Tibial nerve (tissue), 4 donors: ENCODE measurements at regions not wholly inside any gene's neighbourhood (a gene's known extent, or its start where the extent isn't known, plus 50 kb on each side); places are given as distances from the start of the nearest gene placed in this dataset.
"Not testable (repeated sequence)": the region's sequence is repeated elsewhere in the genome, so short reads cannot be mapped to it uniquely, and the experiment has no call there.

Experiments
- DNase-seq, 2 donors: peaks; one replicate each; pipeline ENCODE4 v3.0.0-alpha.2; 2019; ENCODE audit warnings: low spot score in 2 of 2
- H3K27ac ChIP-seq, 4 donors: fragments of 200-600 bp; sonication (generic) in 3 of 4; one replicate each; pipeline ENCODE4 v1.5.1; 2017 to 2019; ENCODE audit warnings: mild to moderate bottlenecking in 1 of 4
- H3K27me3 ChIP-seq, 2 donors: fragments of 200-600 bp; sonication (generic) in 1 of 2; one replicate each; pipeline versions ENCODE4 v1.5.1 to v1.6.0; 2017 to 2019
- H3K36me3 ChIP-seq, 3 donors: fragments of 200-600 bp; sonication (generic); one replicate each; pipeline ENCODE4 v1.5.1; 2018 to 2019
- H3K4me1 ChIP-seq, 4 donors: fragments of 200-600 bp; sonication (generic) in 3 of 4; one replicate each; pipeline ENCODE4 v1.5.1; 2017 to 2019
- H3K4me3 ChIP-seq, 4 donors: fragments of 200-600 bp; sonication (generic) in 3 of 4; one replicate each; pipeline ENCODE4 v1.5.1; 2017 to 2019; ENCODE audit warnings: mild to moderate bottlenecking in 1 of 4, moderate library complexity in 1 of 4
- H3K9me3 ChIP-seq, 4 donors: fragments of 200-600 bp; sonication (generic) in 3 of 4; one replicate each; pipeline ENCODE4 v1.5.1; 2017 to 2019
- EP300 ChIP-seq, 2 donors: sonication (generic); formaldehyde crosslinking; IDR thresholded peaks; one replicate each; pipeline ENCODE4 v1.6.1; 2017; ENCODE audit warnings: antibody characterized with exemption in 2 of 2, mild to moderate bottlenecking in 1 of 2
- POLR2A ChIP-seq, 2 donors: fragments of 450-650 bp; IDR thresholded peaks; one replicate each; pipeline ENCODE4 v1.6.1; 2017; ENCODE audit warnings: antibody characterized with exemption in 2 of 2, mild to moderate bottlenecking in 2 of 2, moderate library complexity in 2 of 2
- WGBS, 2 donors: methylation state at CpG; one replicate each; pipeline ENCODE4 v1.1.5; 2018; 5-methylcytosine and 5-hydroxymethylcytosine counted together
- TF ChIP-seq, protein P1 (sequence below), 5 experiments: fragments of 200-600 bp in 3 of 5; fragments of 450-650 bp in 2 of 5; sonication (generic) in 3 of 5; IDR thresholded peaks; one replicate each; pipeline ENCODE4 v1.5.1; 2016 to 2019; ENCODE audit warnings: antibody characterized with exemption in 5 of 5, mild to moderate bottlenecking in 3 of 5, moderate library complexity in 2 of 5

DNA sequence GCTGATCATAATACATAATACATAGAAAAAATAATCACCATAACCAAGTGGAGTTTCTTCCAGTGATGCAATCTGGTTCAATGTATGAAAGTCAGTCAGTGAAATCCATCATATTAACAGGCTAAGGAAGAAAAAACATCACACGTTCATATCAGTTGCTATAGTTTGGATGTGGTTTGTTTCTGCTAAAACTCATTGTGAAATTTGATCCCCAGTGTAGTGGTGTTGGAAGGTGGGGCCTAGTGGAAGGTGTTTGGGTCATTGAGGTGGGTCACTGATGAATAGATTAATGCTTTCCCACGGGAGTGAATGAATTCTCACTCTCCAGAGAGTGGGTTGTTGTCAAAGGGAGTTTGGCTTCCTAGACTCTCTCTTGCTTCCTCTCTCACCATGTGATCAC lies 84.6 kb upstream of the PTGDR start:
- H3K36me3 ChIP-seq: no peaks in the 10 kb centered on the region
- no peaks in the 10 kb centered on the region for H3K4me1 ChIP-seq
- H3K27me3 ChIP-seq: no peaks in the 10 kb centered on the region
- H3K9me3 ChIP-seq: peaks cover 0 to 4% (median 0%) of the 10 kb centered on the region in 4 donors
- H3K27ac ChIP-seq: no peak overlapping the region
- no peak overlapping the region for H3K4me3 ChIP-seq
- 59 to 69% methylated on average over 2 of the region's 2 CpGs for WGBS, 2 donors
- DNase-seq: no peak
- TF ChIP-seq, protein P1, sequence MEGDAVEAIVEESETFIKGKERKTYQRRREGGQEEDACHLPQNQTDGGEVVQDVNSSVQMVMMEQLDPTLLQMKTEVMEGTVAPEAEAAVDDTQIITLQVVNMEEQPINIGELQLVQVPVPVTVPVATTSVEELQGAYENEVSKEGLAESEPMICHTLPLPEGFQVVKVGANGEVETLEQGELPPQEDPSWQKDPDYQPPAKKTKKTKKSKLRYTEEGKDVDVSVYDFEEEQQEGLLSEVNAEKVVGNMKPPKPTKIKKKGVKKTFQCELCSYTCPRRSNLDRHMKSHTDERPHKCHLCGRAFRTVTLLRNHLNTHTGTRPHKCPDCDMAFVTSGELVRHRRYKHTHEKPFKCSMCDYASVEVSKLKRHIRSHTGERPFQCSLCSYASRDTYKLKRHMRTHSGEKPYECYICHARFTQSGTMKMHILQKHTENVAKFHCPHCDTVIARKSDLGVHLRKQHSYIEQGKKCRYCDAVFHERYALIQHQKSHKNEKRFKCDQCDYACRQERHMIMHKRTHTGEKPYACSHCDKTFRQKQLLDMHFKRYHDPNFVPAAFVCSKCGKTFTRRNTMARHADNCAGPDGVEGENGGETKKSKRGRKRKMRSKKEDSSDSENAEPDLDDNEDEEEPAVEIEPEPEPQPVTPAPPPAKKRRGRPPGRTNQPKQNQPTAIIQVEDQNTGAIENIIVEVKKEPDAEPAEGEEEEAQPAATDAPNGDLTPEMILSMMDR (IDR thresholded peaks at IDR 0.05): no peak
- TF ChIP-seq EP300 (IDR thresholded peaks at IDR 0.05) (no peak), POLR2A (IDR thresholded peaks at IDR 0.05) (no peak)

DNA sequence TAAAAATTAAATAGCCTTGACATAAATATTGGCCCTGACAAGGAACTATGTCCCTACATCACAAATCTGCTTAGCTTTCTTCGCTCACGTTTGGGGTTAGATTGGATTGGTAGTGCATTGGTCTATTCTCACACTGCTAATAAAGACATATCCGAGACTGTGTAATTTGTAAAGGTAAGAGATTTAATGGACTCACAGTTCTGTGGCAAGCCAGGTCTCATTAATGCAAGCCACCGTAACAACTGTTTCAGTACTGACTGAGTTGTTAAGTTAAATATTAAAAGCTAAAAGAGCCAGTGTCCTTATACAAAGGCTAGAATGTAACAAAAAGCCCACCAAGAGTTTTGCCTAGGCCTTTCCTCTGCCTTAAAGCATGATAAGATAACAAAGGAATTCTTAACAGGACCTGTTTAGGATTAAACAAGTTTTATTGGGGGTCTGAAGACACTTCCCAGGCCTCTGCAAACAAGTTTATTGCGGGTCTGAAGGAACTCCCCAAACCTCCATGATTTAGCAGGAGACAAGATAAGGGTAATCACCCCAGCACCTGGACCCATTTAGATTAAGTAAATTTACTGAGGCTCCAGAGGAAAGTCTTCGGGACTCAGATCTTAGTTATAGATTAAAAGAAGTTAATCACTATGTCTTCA lies 88.2 kb upstream of the PTGDR start:
- Histone ChIP-seq H3K9me3 (peaks cover 0 to 4% (median 0%) of the 10 kb centered on the region in 4 donors), H3K27ac (no peak overlapping the region), H3K36me3 (no peaks in the 10 kb centered on the region), H3K4me1 (no peaks in the 10 kb centered on the region), H3K27me3 (no peaks in the 10 kb centered on the region), H3K4me3 (no peak overlapping the region)
- 52 to 57% methylated on average over 6 of the region's 6 CpGs for WGBS, 2 donors
- TF ChIP-seq POLR2A (IDR thresholded peaks at IDR 0.05) (no peak), EP300 (IDR thresholded peaks at IDR 0.05) (no peak)
- TF ChIP-seq, protein P1 (IDR thresholded peaks at IDR 0.05): no peak
- DNase-seq: no peak

DNA sequence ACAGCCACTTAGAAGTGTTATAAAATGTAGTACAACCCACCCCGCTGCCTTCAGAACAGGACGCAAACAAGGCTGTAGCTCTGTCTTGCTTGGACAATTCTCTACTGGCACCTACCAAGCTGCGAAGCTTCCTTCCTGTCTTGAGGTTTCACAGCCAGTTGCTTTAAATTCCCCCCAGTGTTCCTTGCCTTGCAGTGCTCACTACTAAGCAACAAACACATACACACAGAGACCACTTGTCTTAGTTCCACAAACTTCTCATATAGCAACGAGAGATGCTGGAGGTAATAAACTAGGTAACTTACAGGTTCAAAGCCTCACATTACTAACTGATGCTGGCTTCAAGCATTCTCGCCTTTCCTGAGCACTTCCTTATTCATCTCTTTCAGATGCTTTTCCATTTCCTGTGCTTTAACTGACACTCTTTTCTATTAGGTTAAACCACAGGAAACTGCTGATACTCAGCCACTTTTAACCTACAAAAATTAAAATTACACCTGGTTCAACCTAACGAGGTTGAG lies 91.5 kb upstream of the PTGDR start:
- H3K4me1 ChIP-seq: no peaks in the 10 kb centered on the region
- 67 to 71% methylated on average over 6 of the region's 6 CpGs for WGBS, 2 donors
- peaks cover 0 to 22% (median 4%) of the 10 kb centered on the region in 4 donors for H3K9me3 ChIP-seq
- DNase-seq: no peak
- H3K4me3 ChIP-seq: no peak overlapping the region
- H3K36me3 ChIP-seq: no peaks in the 10 kb centered on the region
- H3K27ac ChIP-seq: no peak overlapping the region
- no peaks in the 10 kb centered on the region for H3K27me3 ChIP-seq
- TF ChIP-seq, protein P1 (IDR thresholded peaks at IDR 0.05): no peak
- TF ChIP-seq EP300 (IDR thresholded peaks at IDR 0.05) (no peak), POLR2A (IDR thresholded peaks at IDR 0.05) (no peak)

DNA sequence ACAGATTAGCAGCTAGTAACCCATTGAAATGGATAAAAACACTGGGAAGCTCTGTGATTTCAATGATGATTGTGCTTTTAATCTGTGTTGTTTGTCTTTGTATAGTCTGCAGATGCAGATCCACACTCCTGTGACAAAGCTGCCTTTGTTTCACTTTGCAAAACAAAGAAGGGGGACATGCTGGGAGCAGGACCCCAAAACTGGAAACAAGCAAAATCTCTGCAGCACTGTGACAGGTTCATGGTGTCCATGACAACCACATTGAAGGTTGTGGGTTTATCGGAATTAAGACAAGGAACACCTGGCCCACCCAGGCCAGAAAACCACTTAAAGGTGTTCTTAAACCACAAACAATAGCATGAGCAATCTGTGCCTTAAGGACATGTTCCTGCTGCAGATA lies 95.6 kb upstream of the PTGDR start:
- WGBS, 2 donors: 100% methylated on average over 1 of the region's 1 CpG
- H3K27ac ChIP-seq, H3K27me3 ChIP-seq: not testable (repeated sequence)

DNA sequence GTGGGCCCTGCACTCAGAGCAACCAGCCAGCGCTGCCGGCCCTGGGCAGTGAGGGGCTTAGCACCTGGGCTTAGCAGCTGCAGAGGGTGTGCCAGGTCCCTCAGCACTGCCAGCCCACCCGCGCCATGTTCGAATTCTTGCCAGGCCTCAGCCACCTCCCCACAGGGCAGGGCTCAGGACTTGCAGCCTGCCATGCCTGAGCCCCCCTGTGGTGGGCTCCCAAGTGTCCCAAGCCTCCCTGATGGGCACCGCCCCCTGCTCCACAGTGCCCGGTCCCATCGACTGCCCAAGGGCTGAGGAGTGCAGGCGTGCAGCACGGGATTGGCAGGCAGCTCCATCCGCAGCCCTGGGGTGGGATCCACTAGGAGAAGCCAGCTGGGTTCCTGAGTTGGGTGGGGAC lies 98.0 kb upstream of the NID2 start:
- WGBS, 2 donors: 100% methylated on average over 6 of the region's 11 CpGs; no CpG with 5 or more reads in 1 of the 2 donors
- TF ChIP-seq, protein P1 (IDR thresholded peaks at IDR 0.05): no peak
- TF ChIP-seq EP300 (IDR thresholded peaks at IDR 0.05): no peak
- no peak for TF ChIP-seq POLR2A (IDR thresholded peaks at IDR 0.05)
- no peak overlapping the region for H3K27ac ChIP-seq
- H3K9me3 ChIP-seq: peaks cover 0 to 34% (median 3%) of the 10 kb centered on the region in 4 donors
- no peaks in the 10 kb centered on the region for H3K4me1 ChIP-seq
- no peaks in the 10 kb centered on the region for H3K36me3 ChIP-seq
- H3K4me3 ChIP-seq: no peak overlapping the region
- H3K27me3 ChIP-seq: no peaks in the 10 kb centered on the region
- DNase-seq: no peak

More for the DNA sequence above, 95.6 kb upstream of the PTGDR start:
- not testable (repeated sequence) for H3K4me3 ChIP-seq, H3K4me1 ChIP-seq, DNase-seq, H3K36me3 ChIP-seq
- peaks cover 0 to 33% (median 4%) of the 10 kb centered on the region in 4 donors for H3K9me3 ChIP-seq
